Nephron (organoid): ENCODE measurements at regions not wholly inside any gene's neighbourhood (a gene's known extent, or its start where the extent isn't known, plus 50 kb on each side); places are given as distances from the start of the nearest gene placed in this dataset.

Experiments used
- H3K27ac Mint-ChIP-seq, 3 experiments: 2 replicates each; pipeline ENCODE4 v1.8.0; 2020; ENCODE audit warnings: mixed read lengths in 3 of 3, mild to moderate bottlenecking in 2 of 3, moderate library complexity in 1 of 3
- H3K27me3 Mint-ChIP-seq: 2 replicates; pipeline ENCODE4 v1.8.0; 2021; ENCODE audit warnings: low read depth, mild to moderate bottlenecking, moderate library complexity, mixed read lengths
- H3K36me3 Mint-ChIP-seq: 2 replicates; pipeline ENCODE4 v1.8.0; 2020; ENCODE audit warnings: low read depth, mixed read lengths
- H3K4me1 Mint-ChIP-seq: 2 replicates; pipeline ENCODE4 v1.8.0; 2020; ENCODE audit warnings: mixed read lengths
- H3K4me3 Mint-ChIP-seq, 3 experiments: 2 replicates each; pipeline ENCODE4 v1.8.0; 2020; ENCODE audit warnings: mild to moderate bottlenecking in 3 of 3, mixed read lengths in 3 of 3, moderate library complexity in 2 of 3
- H3K9me3 Mint-ChIP-seq: 2 replicates; pipeline ENCODE4 v1.8.0; 2020; ENCODE audit warnings: mixed read lengths
- TF ChIP-seq, protein P1 (sequence below), 3 experiments: fragments of 200-600 bp; sonication (generic); IDR thresholded peaks; one replicate each; pipeline ENCODE4 v1.5.0; 2021; ENCODE audit warnings: antibody characterized with exemption in 3 of 3; ENCODE audit not compliant: unreplicated experiment in 3 of 3

DNA sequence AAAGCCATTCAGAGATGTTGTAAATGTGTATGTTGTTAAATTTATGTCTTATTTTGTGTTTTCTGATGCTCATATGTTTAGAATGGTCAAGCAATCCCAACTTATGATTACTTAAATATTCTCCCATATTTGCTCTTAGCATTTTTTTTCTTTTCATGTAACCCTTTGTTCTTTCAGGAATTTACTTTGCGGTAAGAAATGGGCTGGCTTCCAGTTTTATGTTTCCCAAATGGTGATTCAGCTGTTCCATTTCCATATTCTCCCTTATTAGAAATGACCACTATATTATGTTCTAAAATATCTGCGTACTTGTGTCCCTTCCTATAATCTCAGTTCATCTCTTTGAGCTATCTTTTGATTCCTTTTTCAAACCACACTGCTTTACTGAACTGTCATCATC, 113.7 kb downstream of the CDH26 start:
- Mint-ChIP-seq H3K36me3 (no peaks in the 10 kb centered on the region), H3K4me3 (no peak overlapping the region)
- TF ChIP-seq, protein P1, sequence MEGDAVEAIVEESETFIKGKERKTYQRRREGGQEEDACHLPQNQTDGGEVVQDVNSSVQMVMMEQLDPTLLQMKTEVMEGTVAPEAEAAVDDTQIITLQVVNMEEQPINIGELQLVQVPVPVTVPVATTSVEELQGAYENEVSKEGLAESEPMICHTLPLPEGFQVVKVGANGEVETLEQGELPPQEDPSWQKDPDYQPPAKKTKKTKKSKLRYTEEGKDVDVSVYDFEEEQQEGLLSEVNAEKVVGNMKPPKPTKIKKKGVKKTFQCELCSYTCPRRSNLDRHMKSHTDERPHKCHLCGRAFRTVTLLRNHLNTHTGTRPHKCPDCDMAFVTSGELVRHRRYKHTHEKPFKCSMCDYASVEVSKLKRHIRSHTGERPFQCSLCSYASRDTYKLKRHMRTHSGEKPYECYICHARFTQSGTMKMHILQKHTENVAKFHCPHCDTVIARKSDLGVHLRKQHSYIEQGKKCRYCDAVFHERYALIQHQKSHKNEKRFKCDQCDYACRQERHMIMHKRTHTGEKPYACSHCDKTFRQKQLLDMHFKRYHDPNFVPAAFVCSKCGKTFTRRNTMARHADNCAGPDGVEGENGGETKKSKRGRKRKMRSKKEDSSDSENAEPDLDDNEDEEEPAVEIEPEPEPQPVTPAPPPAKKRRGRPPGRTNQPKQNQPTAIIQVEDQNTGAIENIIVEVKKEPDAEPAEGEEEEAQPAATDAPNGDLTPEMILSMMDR (IDR thresholded peaks at IDR 0.05; ENCODE audit: unreplicated experiment in 3 of 3) = no peak

DNA sequence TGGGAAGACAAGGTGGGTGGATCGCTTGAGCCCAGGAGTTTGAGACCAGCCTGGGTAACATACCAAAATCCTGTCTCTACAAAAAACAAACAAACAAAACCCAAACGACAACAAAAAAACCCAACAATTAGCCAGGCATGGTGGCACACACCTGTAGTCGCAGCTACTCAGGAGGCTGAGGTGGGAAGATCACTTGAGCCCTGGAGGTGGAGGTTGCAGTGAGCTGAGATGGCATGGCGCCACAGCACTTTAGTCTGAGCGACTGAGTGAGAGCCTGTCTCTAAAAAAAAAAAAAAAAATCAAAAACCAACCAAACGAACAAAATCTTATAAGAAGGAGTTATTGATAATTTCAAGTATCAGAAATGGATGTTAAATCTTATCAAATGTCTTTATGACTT, 114.9 kb downstream of the CDH26 start:
- no peak overlapping the region for H3K4me3 Mint-ChIP-seq
- H3K9me3 Mint-ChIP-seq = peaks cover 3% of the 10 kb centered on the region
- H3K36me3 Mint-ChIP-seq = no peaks in the 10 kb centered on the region
- TF ChIP-seq, protein P1 (IDR thresholded peaks at IDR 0.05; ENCODE audit: unreplicated experiment in 3 of 3) = no peak
- peaks cover 5% of the 10 kb centered on the region for H3K4me1 Mint-ChIP-seq
- H3K27me3 Mint-ChIP-seq = peaks cover 10% of the 10 kb centered on the region
- no peak overlapping the region for H3K27ac Mint-ChIP-seq

More for the DNA sequence above, 113.7 kb downstream of the CDH26 start:
- peaks cover 5% of the 10 kb centered on the region for H3K4me1 Mint-ChIP-seq
- peaks cover 3% of the 10 kb centered on the region for H3K9me3 Mint-ChIP-seq
- H3K27ac Mint-ChIP-seq = no peak overlapping the region
- peaks cover 11% of the 10 kb centered on the region for H3K27me3 Mint-ChIP-seq

DNA sequence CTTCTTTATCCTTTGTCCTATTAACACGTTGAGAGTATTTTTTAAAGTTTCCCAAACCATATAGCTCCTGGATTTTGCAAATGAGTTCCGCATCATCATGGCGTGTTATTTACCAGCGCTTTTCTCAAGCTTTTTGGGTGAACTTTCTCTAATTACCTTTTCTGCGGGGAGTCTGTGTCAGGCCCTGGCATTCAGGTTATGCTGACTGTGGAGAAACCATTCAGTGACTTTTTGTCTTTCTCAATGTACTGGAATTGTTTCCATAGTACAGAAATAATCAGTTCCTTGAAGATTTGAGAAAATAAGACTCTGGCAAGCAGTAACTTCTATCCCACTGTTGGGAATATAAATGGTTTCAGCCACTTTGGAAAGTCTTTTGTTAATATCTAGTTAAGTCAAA, 115.3 kb downstream of the CDH26 start:
- H3K27me3 Mint-ChIP-seq = peaks cover 11% of the 10 kb centered on the region

DNA sequence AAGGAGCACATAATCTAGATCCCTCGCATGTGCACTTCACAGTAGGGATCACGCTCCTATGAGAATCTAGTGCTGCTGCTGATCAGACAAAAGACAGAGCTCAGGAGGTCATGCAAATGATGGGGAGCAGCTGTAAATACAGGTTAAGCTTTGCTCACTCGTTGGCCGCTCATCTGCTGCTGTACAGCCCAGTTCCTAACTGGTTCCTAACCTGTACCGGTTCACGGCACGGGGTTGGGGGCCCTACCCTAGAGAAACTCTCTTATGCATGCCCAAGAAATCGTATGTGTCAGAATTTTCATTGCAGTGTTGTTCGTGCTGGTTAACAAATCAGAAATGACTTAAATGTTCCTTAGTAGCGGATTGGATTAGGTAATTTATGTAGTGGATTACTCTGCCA, 116.1 kb downstream of the CDH26 start:
- Mint-ChIP-seq H3K4me1 (peaks cover 5% of the 10 kb centered on the region), H3K4me3 (no peak overlapping the region), H3K36me3 (no peaks in the 10 kb centered on the region), H3K27me3 (peaks cover 11% of the 10 kb centered on the region), H3K9me3 (peaks cover 3% of the 10 kb centered on the region), H3K27ac (no peak overlapping the region)
- TF ChIP-seq, protein P1 (IDR thresholded peaks at IDR 0.05; ENCODE audit: unreplicated experiment in 3 of 3) = no peak

More for the DNA sequence above, 115.3 kb downstream of the CDH26 start:
- TF ChIP-seq, protein P1 (IDR thresholded peaks at IDR 0.05; ENCODE audit: unreplicated experiment in 3 of 3) = no peak
- peaks cover 5% of the 10 kb centered on the region for H3K4me1 Mint-ChIP-seq
- no peak overlapping the region for H3K27ac Mint-ChIP-seq
- H3K9me3 Mint-ChIP-seq = peaks cover 3% of the 10 kb centered on the region
- H3K36me3 Mint-ChIP-seq = no peaks in the 10 kb centered on the region
- H3K4me3 Mint-ChIP-seq = no peak overlapping the region

DNA sequence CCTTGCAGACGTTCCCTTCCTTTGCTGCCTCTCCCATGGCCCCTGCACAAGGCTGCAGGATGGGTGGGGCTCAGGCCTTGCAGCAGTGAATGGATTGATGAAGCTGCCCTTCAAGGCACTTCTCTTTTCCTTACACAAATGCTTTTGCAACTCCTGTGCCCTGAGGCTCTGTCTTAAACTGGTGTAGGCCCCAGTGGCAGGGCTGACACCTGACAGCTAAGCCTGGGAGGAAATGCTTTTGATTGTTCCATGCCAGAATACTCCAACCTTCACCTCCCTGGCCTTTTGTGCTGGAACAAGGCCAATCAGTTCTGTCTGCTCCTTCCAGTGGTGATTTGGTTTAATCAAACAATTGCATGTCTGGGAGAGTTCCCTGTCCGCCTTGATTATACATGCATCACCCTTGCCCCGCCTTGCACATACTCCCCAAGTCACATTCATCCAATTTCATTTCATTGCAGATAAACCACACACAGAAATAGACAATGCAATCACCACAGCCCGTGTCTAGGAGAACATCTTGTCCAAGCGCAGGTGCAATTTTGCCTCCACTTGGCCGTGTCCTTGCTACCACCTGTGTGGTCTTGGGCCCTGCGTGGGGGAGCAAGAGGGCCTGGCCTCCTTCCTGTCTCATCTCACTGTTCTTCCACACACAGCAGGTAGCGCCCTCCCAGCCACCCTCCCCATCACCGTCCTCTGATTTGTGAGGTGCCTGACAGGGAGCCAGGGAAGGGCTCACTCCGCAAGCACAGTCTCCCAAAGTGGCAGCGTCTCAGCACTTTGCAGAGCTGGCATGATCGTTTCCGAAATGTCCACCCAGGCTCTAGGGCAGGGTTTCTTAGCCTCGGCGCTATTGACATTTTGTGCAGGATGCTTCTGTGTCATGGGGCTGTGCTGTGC, 120.4 kb downstream of the CDH26 start:
- Mint-ChIP-seq H3K4me3 (no peak overlapping the region), H3K9me3 (no peaks in the 10 kb centered on the region), H3K27ac (no peak overlapping the region), H3K36me3 (no peaks in the 10 kb centered on the region), H3K27me3 (peaks cover 15% of the 10 kb centered on the region), H3K4me1 (no peaks in the 10 kb centered on the region)
- TF ChIP-seq, protein P1 (IDR thresholded peaks at IDR 0.05; ENCODE audit: unreplicated experiment in 3 of 3) = no peak

DNA sequence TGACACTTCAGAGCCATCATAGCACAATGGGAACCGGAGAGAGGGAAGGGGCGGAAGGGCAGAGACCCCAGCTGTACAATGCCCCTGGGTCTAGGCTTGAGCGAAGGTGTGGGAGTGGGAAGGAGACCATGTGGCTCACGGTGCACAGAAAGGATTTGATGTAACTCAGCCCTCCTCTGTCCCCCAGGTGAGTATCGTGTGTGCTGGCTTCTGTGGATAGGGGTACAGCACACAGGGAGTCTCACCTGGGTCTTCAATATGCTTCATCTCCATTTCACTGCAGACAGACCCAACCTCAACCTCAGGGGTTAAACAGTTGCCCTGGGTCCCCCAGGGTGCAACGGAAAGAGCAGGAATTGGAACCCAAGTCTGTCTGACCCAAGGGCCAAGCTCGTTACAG, 122.2 kb downstream of the CDH26 start:
- H3K4me3 Mint-ChIP-seq = no peak overlapping the region
- H3K27me3 Mint-ChIP-seq = peaks cover 15% of the 10 kb centered on the region
- H3K36me3 Mint-ChIP-seq = no peaks in the 10 kb centered on the region
- TF ChIP-seq, protein P1 (IDR thresholded peaks at IDR 0.05; ENCODE audit: unreplicated experiment in 3 of 3) = no peak
- no peaks in the 10 kb centered on the region for H3K4me1 Mint-ChIP-seq
- H3K27ac Mint-ChIP-seq = no peak overlapping the region
- no peaks in the 10 kb centered on the region for H3K9me3 Mint-ChIP-seq
